ENCODE measurements at regions not wholly inside any gene's neighbourhood (a gene's known extent, or its start where the extent isn't known, plus 50 kb on each side); places are given as distances from the start of the nearest gene placed in this dataset.

- H3K27ac ChIP-seq, result no peak overlapping the region
- TF ChIP-seq POLR2A (IDR thresholded peaks at IDR 0.05), result no peak
- TF ChIP-seq CTCF (IDR thresholded peaks at IDR 0.05), result no peak
- H3K36me3 ChIP-seq (ENCODE audit: low read depth, missing control alignments), result no peaks in the 10 kb centered on the region
- intact Hi-C loops (cut with DNase I; ENCODE audit: low total_unique reads), result no loop called here
- H3K4me3 ChIP-seq, result no peak overlapping the region
- H3K9me3 ChIP-seq, result no peaks in the 10 kb centered on the region
- no peaks in the 10 kb centered on the region for H3K4me1 ChIP-seq
- H3K27me3 ChIP-seq, result no peaks in the 10 kb centered on the region
- 47 to 50% methylated on average over 4 of the region's 4 CpGs for WGBS, 2 donors
- DNase-seq, result no peak
Measured at GRCh38 chr18:40577981-40578365, 1377.1 kb upstream of the PIK3C3 start.

DNA sequence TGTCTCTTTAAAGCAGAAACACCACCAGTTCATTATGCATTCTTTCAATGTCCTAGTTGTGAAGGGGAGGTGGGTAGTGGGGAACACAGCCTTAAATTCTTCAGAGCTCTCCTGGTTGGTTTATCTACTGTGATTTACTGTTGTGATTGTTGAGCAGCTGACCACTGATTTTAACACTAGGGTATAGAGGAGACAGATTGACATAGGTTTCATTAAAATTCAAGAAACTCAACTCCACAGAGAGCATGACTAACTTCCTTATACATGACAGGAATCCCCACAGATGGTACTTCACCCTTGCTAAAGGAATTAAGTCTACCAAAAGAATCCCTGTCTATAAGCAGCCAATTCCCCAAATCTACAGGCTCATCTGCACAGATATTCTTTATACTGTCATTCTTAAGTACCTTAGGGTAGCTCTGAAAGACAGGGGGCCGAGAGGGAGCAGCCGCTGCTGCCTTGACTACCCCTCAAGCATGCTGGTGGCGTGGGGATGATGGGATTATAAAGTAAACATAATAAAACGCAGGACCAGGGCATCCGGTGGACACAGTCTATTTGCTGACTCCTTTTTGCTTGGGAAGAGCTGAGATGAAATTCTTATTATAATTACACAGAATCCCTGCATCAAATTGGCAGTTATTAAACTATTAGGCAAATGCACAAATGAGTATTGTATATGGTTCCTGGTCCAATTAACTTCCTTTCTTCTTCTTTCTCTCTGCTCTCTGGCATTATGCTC is 1377.6 kb upstream of the PIK3C3 start:
- no peaks in the 10 kb centered on the region for H3K36me3 ChIP-seq (ENCODE audit: low read depth, missing control alignments)
- WGBS, 2 donors, result 60 to 67% methylated on average over 5 of the region's 5 CpGs
- H3K4me1 ChIP-seq, result no peaks in the 10 kb centered on the region
- H3K4me3 ChIP-seq, result no peak overlapping the region
- no peak for DNase-seq
- intact Hi-C loops (cut with DNase I; ENCODE audit: low total_unique reads), result no loop called here
- TF ChIP-seq CTCF (IDR thresholded peaks at IDR 0.05) (no peak), POLR2A (IDR thresholded peaks at IDR 0.05) (no peak)
- no peaks in the 10 kb centered on the region for H3K27me3 ChIP-seq
- H3K27ac ChIP-seq, result no peak overlapping the region
- H3K9me3 ChIP-seq, result no peaks in the 10 kb centered on the region

DNA sequence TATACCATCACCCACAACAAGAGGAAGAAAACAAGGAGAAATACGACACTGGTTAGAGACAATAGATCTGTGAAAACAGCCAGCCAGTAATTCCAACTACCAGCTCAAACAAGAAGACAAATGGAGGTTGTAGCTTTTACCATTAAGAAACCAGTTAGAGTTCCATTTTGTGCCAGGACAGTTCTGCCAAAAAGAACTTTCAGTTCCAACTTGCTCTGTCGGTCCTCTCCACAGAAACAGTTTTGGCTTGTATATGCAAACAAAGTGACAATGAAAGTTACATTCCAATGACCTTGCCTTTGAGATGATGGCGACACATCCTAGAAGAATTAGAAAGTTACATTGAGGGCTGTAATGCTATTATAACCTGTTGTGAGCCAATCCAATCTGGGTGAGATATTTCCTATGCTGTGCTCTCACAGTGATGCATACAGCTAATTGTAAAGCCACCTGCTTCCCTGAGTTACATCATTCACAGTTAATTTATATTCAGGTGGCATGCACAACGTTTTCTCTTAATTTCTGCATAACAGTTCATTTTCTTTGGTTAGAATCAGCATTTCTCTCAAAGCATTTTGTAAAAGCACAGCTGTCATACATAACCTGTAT is 1378.4 kb upstream of the PIK3C3 start:
- H3K27me3 ChIP-seq, result no peaks in the 10 kb centered on the region
- intact Hi-C loops (cut with DNase I; ENCODE audit: low total_unique reads), result no loop called here
- H3K4me3 ChIP-seq, result no peak overlapping the region
- no peaks in the 10 kb centered on the region for H3K9me3 ChIP-seq
- WGBS, 2 donors, result 45 to 61% methylated on average over 4 of the region's 4 CpGs
- no peak for DNase-seq
- no peaks in the 10 kb centered on the region for H3K36me3 ChIP-seq (ENCODE audit: low read depth, missing control alignments)
- no peak for TF ChIP-seq CTCF (IDR thresholded peaks at IDR 0.05)
- TF ChIP-seq POLR2A (IDR thresholded peaks at IDR 0.05), result no peak
- no peaks in the 10 kb centered on the region for H3K4me1 ChIP-seq
- no peak overlapping the region for H3K27ac ChIP-seq

- no peak for TF ChIP-seq POLR2A (IDR thresholded peaks at IDR 0.05)
- no peak for TF ChIP-seq CTCF (IDR thresholded peaks at IDR 0.05)
- Histone ChIP-seq H3K9me3 (no peaks in the 10 kb centered on the region), H3K4me3 (no peak overlapping the region), H3K27me3 (no peaks in the 10 kb centered on the region), H3K27ac (no peak overlapping the region), H3K36me3 (ENCODE audit: low read depth, missing control alignments) (no peaks in the 10 kb centered on the region), H3K4me1 (no peaks in the 10 kb centered on the region)
- 63 to 81% methylated on average over 1 of the region's 1 CpG for WGBS, 2 donors
- DNase-seq, result no peak
- intact Hi-C loops (cut with DNase I; ENCODE audit: low total_unique reads), result no loop called here
Measured at GRCh38 chr18:40570615-40571014, 1384.4 kb upstream of the PIK3C3 start.

DNA sequence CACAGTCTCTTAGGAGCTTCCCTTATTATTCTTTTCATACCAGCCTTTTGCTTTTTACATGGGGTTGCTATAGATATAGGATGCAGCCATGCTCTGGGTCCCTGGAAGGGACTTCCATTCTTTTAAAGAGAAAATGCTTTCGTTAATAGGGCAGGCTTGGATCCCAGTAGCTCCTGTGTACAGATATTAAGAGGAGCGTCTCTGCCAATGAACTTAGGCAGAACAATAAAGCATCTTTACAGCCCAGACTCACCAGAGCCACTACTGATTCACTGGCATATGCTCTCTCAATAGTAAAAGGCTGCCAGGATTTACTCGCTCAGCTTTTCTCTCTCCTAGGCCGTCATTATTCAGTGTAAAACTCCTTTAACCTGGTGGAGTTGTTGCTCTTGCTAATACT is 1385.4 kb upstream of the PIK3C3 start:
- Histone ChIP-seq H3K4me3 (no peak overlapping the region), H3K9me3 (no peaks in the 10 kb centered on the region), H3K4me1 (no peaks in the 10 kb centered on the region), H3K27me3 (no peaks in the 10 kb centered on the region), H3K36me3 (ENCODE audit: low read depth, missing control alignments) (no peaks in the 10 kb centered on the region), H3K27ac (no peak overlapping the region)
- 62 to 75% methylated on average over 4 of the region's 4 CpGs for WGBS, 2 donors
- intact Hi-C loops (cut with DNase I; ENCODE audit: low total_unique reads), result no loop called here
- no peak for TF ChIP-seq CTCF (IDR thresholded peaks at IDR 0.05)
- TF ChIP-seq POLR2A (IDR thresholded peaks at IDR 0.05), result no peak
- no peak for DNase-seq

Measured in testis (tissue), 2 donors.